Peyer's patch (tissue), 4 donors: ENCODE measurements at regions not wholly inside any gene's neighbourhood (a gene's known extent, or its start where the extent isn't known, plus 50 kb on each side); places are given as distances from the start of the nearest gene placed in this dataset.

ENCODE experiments used
- CTCF ChIP-seq, 6 experiments: fragments of 450-650 bp in 4 of 6; fragments of 200-600 bp in 2 of 6; sonication (generic) in 1 of 6; IDR thresholded peaks; one replicate each; pipeline ENCODE4 v1.5.1; 2017 to 2019; ENCODE audit warnings: antibody characterized with exemption in 6 of 6, mild to moderate bottlenecking in 3 of 6, moderate library complexity in 1 of 6
- POLR2A ChIP-seq, 2 donors: fragments of 450-650 bp; IDR thresholded peaks; one replicate each; pipeline ENCODE4 v1.5.1; 2017; ENCODE audit warnings: antibody characterized with exemption in 2 of 2, mild to moderate bottlenecking in 2 of 2, moderate library complexity in 2 of 2

DNA sequence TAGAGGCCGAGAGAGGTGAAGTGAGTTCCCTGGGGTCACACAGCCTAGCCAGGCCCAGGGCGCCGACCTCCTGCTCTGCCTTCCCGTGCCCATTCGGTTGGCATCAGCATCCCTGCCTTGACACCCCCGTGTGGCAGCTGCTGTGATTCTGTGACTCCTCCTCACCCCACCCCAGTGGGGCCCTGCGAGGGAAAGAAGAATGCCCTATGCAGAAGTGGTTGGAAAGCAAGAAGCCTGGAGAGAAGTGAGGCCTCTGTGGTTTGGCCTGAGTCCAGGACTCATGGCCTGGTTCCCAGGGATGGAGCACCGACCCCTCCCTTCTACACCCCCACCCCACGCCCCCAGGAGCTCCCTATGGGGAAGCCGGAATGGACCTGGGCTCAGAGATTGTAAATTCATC, 296.2 kb downstream of the SEC14L1 start:
- TF ChIP-seq CTCF (IDR thresholded peaks at IDR 0.05) = no peak
- TF ChIP-seq POLR2A (IDR thresholded peaks at IDR 0.05) = no peak
